ENCODE measurements at regions not wholly inside any gene's neighbourhood (a gene's known extent, or its start where the extent isn't known, plus 50 kb on each side); places are given as distances from the start of the nearest gene placed in this dataset.

DNA sequence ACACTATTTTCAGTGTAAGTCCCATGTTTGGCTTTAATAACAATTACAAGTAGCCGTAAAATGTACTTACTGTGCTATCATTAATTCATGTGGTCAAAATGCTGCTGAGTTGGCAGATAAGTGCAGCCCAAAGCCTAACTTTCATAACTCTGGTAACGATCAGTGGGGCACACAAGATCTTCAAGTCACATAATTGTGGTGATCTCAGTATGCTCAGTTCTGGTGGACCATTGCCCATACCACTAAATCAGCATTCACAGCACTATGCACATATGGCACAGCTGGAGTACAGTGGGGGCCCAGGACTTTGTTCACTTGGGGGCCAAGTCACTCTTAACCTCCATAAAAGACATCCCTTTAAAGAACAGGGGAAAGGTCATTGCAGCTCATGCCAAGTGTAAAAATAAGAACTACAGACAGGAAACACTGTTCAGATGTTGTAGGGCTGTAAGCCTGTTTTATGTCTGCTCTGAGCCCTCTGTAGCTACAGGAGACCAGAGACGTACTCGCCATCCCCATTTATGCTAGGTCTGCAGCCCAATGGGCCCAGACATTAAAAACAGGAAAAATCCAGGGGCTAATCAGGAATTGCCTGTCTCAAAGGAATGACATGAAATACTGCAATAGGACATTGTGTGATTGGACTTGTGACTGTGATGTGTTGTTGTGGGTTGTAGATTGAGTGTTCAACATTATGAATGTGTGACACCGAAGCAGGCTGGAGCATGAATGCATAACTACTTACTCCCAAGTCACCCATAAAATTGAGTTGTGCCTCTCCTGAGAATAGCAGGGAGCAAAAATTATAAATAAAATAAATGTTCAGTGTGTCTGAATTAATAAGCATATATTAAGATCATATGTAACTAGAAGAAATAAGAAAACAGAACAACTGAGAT, 282.5 kb upstream of the EPHA3 start:
- Histone ChIP-seq H3K4me2 (no peak overlapping the region), H3K36me3 (replicated peaks in 1 of 2; ENCODE audit: control insufficient read depth in 1 of 2, insufficient read depth in 2 of 2, low read length in 1 of 2) (no peaks in the 10 kb centered on the region), H3K9me2 (no peaks in the 10 kb centered on the region), H4K20me1 (ENCODE audit: insufficient read depth) (no peaks in the 10 kb centered on the region), H3K4me1 (ENCODE audit: control insufficient read depth in 1 of 2, insufficient read depth in 2 of 2, low read depth in 1 of 2, low read length in 1 of 2) (no peaks in the 10 kb centered on the region), H2AFZ (ENCODE audit: low read depth) (no peak overlapping the region), H3K9me3 (no peaks in the 10 kb centered on the region), H3K27ac (ENCODE audit: low read depth in 2 of 2, low read length in 1 of 2) (no peak overlapping the region), H3F3A (replicated peaks; ENCODE audit: insufficient read depth) (no peaks in the 10 kb centered on the region), H3K79me2 (ENCODE audit: insufficient read depth) (no peaks in the 10 kb centered on the region), H3K27me3 (ENCODE audit: insufficient read depth) (no peaks in the 10 kb centered on the region; the same call in 1 of the 2 replicates), H3K4me3 (ENCODE audit: low read depth in 2 of 2, low read length in 1 of 2) (no peak overlapping the region), H3K9ac (no peak overlapping the region)
- ChIA-PET POLR2A (no interaction called here), CTCF (no interaction called here)
- WGBS (ENCODE audit: low lambda C conversion rate), result 3% methylated on average over 5 of the region's 5 CpGs
- TF ChIP-seq NRF1 (IDR thresholded peaks at IDR 0.05; ENCODE audit: low read depth, low read length) (no peak), MXI1 (IDR thresholded peaks at IDR 0.05; ENCODE audit: low read depth, low read length) (no peak), RCOR1 (IDR thresholded peaks at IDR 0.05; ENCODE audit: low read length) (no peak), CHD2 (IDR thresholded peaks at IDR 0.05; ENCODE audit: low read length, partially characterized antibody) (no peak), EZH2phosphoT487 (IDR thresholded peaks at IDR 0.05; ENCODE audit: borderline replicate concordance, low read depth) (no peak), RAD21 (IDR thresholded peaks at IDR 0.05; ENCODE audit: low read length) (no peak), FOXJ3 (CRISPR knock-in tag; IDR thresholded peaks at IDR 0.05) (no peak), TEAD4 (IDR thresholded peaks at IDR 0.05; ENCODE audit: borderline replicate concordance, insufficient read depth) (no peak), YY1 (IDR thresholded peaks at IDR 0.05; ENCODE audit: low read depth) (no peak)
- TF ChIP-seq, protein P1, sequence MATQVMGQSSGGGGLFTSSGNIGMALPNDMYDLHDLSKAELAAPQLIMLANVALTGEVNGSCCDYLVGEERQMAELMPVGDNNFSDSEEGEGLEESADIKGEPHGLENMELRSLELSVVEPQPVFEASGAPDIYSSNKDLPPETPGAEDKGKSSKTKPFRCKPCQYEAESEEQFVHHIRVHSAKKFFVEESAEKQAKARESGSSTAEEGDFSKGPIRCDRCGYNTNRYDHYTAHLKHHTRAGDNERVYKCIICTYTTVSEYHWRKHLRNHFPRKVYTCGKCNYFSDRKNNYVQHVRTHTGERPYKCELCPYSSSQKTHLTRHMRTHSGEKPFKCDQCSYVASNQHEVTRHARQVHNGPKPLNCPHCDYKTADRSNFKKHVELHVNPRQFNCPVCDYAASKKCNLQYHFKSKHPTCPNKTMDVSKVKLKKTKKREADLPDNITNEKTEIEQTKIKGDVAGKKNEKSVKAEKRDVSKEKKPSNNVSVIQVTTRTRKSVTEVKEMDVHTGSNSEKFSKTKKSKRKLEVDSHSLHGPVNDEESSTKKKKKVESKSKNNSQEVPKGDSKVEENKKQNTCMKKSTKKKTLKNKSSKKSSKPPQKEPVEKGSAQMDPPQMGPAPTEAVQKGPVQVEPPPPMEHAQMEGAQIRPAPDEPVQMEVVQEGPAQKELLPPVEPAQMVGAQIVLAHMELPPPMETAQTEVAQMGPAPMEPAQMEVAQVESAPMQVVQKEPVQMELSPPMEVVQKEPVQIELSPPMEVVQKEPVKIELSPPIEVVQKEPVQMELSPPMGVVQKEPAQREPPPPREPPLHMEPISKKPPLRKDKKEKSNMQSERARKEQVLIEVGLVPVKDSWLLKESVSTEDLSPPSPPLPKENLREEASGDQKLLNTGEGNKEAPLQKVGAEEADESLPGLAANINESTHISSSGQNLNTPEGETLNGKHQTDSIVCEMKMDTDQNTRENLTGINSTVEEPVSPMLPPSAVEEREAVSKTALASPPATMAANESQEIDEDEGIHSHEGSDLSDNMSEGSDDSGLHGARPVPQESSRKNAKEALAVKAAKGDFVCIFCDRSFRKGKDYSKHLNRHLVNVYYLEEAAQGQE (IDR thresholded peaks at IDR 0.05; ENCODE audit: low read depth, low read length), result no peak
- TF ChIP-seq, protein P2, sequence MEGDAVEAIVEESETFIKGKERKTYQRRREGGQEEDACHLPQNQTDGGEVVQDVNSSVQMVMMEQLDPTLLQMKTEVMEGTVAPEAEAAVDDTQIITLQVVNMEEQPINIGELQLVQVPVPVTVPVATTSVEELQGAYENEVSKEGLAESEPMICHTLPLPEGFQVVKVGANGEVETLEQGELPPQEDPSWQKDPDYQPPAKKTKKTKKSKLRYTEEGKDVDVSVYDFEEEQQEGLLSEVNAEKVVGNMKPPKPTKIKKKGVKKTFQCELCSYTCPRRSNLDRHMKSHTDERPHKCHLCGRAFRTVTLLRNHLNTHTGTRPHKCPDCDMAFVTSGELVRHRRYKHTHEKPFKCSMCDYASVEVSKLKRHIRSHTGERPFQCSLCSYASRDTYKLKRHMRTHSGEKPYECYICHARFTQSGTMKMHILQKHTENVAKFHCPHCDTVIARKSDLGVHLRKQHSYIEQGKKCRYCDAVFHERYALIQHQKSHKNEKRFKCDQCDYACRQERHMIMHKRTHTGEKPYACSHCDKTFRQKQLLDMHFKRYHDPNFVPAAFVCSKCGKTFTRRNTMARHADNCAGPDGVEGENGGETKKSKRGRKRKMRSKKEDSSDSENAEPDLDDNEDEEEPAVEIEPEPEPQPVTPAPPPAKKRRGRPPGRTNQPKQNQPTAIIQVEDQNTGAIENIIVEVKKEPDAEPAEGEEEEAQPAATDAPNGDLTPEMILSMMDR (IDR thresholded peaks at IDR 0.05), result no peak
- TF ChIP-seq, protein P3, sequence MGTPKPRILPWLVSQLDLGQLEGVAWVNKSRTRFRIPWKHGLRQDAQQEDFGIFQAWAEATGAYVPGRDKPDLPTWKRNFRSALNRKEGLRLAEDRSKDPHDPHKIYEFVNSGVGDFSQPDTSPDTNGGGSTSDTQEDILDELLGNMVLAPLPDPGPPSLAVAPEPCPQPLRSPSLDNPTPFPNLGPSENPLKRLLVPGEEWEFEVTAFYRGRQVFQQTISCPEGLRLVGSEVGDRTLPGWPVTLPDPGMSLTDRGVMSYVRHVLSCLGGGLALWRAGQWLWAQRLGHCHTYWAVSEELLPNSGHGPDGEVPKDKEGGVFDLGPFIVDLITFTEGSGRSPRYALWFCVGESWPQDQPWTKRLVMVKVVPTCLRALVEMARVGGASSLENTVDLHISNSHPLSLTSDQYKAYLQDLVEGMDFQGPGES (IDR thresholded peaks at IDR 0.05; ENCODE audit: low read depth, low read length), result no peak
- DNase-seq, result no peak
